ENCODE measurements at regions not wholly inside any gene's neighbourhood (a gene's known extent, or its start where the extent isn't known, plus 50 kb on each side); places are given as distances from the start of the nearest gene placed in this dataset.
"Not testable (repeated sequence)": the region's sequence is repeated elsewhere in the genome, so short reads cannot be mapped to it uniquely, and the experiment has no call there.

GRCh38 chr2:224223851-224224555, 177.9 kb downstream of the FAM124B start:
- no peak overlapping the region for H3K9ac ChIP-seq (ENCODE audit: low read length)
- H3K4me3 ChIP-seq (ENCODE audit: low read depth, low read length): no peak overlapping the region
- H3K27me3 ChIP-seq (ENCODE audit: control insufficient read depth, insufficient read depth, low read length): no peaks in the 10 kb centered on the region
- H3K27ac ChIP-seq (ENCODE audit: low read depth, low read length): peak overlapping the region; percentile 46; the same call in 1 of the 2 replicates
- peaks cover 1% of the 10 kb centered on the region; the same call in 1 of the 2 replicates for H3K9me3 ChIP-seq (ENCODE audit: control insufficient read depth, insufficient read depth, low read depth, low read length)
- no peaks in the 10 kb centered on the region; the same call in 1 of the 2 replicates for H3K36me3 ChIP-seq (ENCODE audit: control insufficient read depth, insufficient read depth, low read length)
- peaks cover 28% of the 10 kb centered on the region for H3K4me1 ChIP-seq (ENCODE audit: control insufficient read depth, insufficient read depth, low read length)

- Histone ChIP-seq H3K4me3 (ENCODE audit: low read depth, low read length) (no peak overlapping the region), H3K4me1 (ENCODE audit: control insufficient read depth, insufficient read depth, low read length) (peaks cover 28% of the 10 kb centered on the region), H3K27me3 (ENCODE audit: control insufficient read depth, insufficient read depth, low read length) (no peaks in the 10 kb centered on the region), H3K27ac (ENCODE audit: low read depth, low read length) (peak overlapping the region; percentile 68; the same call in 1 of the 2 replicates), H3K9ac (ENCODE audit: low read length) (no peak overlapping the region), H3K36me3 (ENCODE audit: control insufficient read depth, insufficient read depth, low read length) (no peaks in the 10 kb centered on the region; the same call in 1 of the 2 replicates), H3K9me3 (ENCODE audit: control insufficient read depth, insufficient read depth, low read depth, low read length) (peaks cover 2% of the 10 kb centered on the region; the same call in 1 of the 2 replicates)
These were observed 178.9 kb downstream of the FAM124B start for GRCh38 chr2:224222974-224223373.

- Histone ChIP-seq H3K27me3 (ENCODE audit: control insufficient read depth, insufficient read depth, low read length) (no peaks in the 10 kb centered on the region), H3K9me3 (ENCODE audit: control insufficient read depth, insufficient read depth, low read depth, low read length) (peaks cover 4% of the 10 kb centered on the region; the same call in 1 of the 2 replicates), H3K9ac (ENCODE audit: low read length) (peak overlapping the region; percentile 24), H3K4me1 (ENCODE audit: control insufficient read depth, insufficient read depth, low read length) (peaks cover 32% of the 10 kb centered on the region), H3K4me3 (ENCODE audit: low read depth, low read length) (no peak overlapping the region), H3K27ac (ENCODE audit: low read depth, low read length) (peak overlapping the region; percentile 68; the same call in 1 of the 2 replicates), H3K36me3 (ENCODE audit: control insufficient read depth, insufficient read depth, low read length) (no peaks in the 10 kb centered on the region; the same call in 1 of the 2 replicates)
These were observed 179.6 kb downstream of the FAM124B start for GRCh38 chr2:224222291-224222690.

GRCh38 chr2:224221455-224221913, 180.4 kb downstream of the FAM124B start:
- peak overlapping the region; percentile 68; the same call in 1 of the 2 replicates for H3K27ac ChIP-seq (ENCODE audit: low read depth, low read length)
- peaks cover 34% of the 10 kb centered on the region for H3K4me1 ChIP-seq (ENCODE audit: control insufficient read depth, insufficient read depth, low read length)
- H3K9ac ChIP-seq (ENCODE audit: low read length): peak overlapping the region; percentile 70
- H3K36me3 ChIP-seq (ENCODE audit: control insufficient read depth, insufficient read depth, low read length): no peaks in the 10 kb centered on the region; the same call in 1 of the 2 replicates
- peaks cover 5% of the 10 kb centered on the region; the same call in 1 of the 2 replicates for H3K9me3 ChIP-seq (ENCODE audit: control insufficient read depth, insufficient read depth, low read depth, low read length)
- H3K27me3 ChIP-seq (ENCODE audit: control insufficient read depth, insufficient read depth, low read length): no peaks in the 10 kb centered on the region
- H3K4me3 ChIP-seq (ENCODE audit: low read depth, low read length): no peak overlapping the region

GRCh38 chr2:224220586-224221255, 181.2 kb downstream of the FAM124B start:
- Histone ChIP-seq H3K36me3 (ENCODE audit: control insufficient read depth, insufficient read depth, low read length) (no peaks in the 10 kb centered on the region; the same call in 1 of the 2 replicates), H3K27ac (ENCODE audit: low read depth, low read length) (peak overlapping the region; percentile 68; the same call in 1 of the 2 replicates), H3K4me1 (ENCODE audit: control insufficient read depth, insufficient read depth, low read length) (peaks cover 39% of the 10 kb centered on the region), H3K9ac (ENCODE audit: low read length) (peak overlapping the region; percentile 70), H3K4me3 (ENCODE audit: low read depth, low read length) (no peak overlapping the region), H3K9me3 (ENCODE audit: control insufficient read depth, insufficient read depth, low read depth, low read length) (peaks cover 5% of the 10 kb centered on the region; the same call in 1 of the 2 replicates), H3K27me3 (ENCODE audit: control insufficient read depth, insufficient read depth, low read length) (no peaks in the 10 kb centered on the region)

- H3K27me3 ChIP-seq (ENCODE audit: control insufficient read depth, insufficient read depth, low read length): no peaks in the 10 kb centered on the region
These were observed 180.7 kb upstream of the SERPINE2 start for GRCh38 chr2:224219781-224220180.

GRCh38 chr2:224217962-224218347, 178.9 kb upstream of the SERPINE2 start:
- H3K9ac ChIP-seq (ENCODE audit: low read length): peak overlapping the region; percentile 29
- H3K27ac ChIP-seq (ENCODE audit: low read depth, low read length): no peak overlapping the region; the same call in 1 of the 2 replicates

More at GRCh38 chr2:224219781-224220180, 180.7 kb upstream of the SERPINE2 start:
- Histone ChIP-seq H3K4me3 (ENCODE audit: low read depth, low read length) (no peak overlapping the region), H3K9me3 (ENCODE audit: control insufficient read depth, insufficient read depth, low read depth, low read length) (peaks cover 5% of the 10 kb centered on the region; the same call in 1 of the 2 replicates), H3K9ac (ENCODE audit: low read length) (no peak overlapping the region), H3K4me1 (ENCODE audit: control insufficient read depth, insufficient read depth, low read length) (peaks cover 48% of the 10 kb centered on the region), H3K36me3 (ENCODE audit: control insufficient read depth, insufficient read depth, low read length) (no peaks in the 10 kb centered on the region; the same call in 1 of the 2 replicates), H3K27ac (ENCODE audit: low read depth, low read length) (peak overlapping the region; percentile 68; the same call in 1 of the 2 replicates)

GRCh38 chr2:224217233-224217961, 178.3 kb upstream of the SERPINE2 start:
- H3K4me3 ChIP-seq (ENCODE audit: low read depth, low read length): peak overlapping the region; percentile 0; the same call in 1 of the 2 replicates
- peaks cover 5% of the 10 kb centered on the region; the same call in 1 of the 2 replicates for H3K9me3 ChIP-seq (ENCODE audit: control insufficient read depth, insufficient read depth, low read depth, low read length)
- no peaks in the 10 kb centered on the region for H3K27me3 ChIP-seq (ENCODE audit: control insufficient read depth, insufficient read depth, low read length)
- no peak overlapping the region; the same call in 1 of the 2 replicates for H3K27ac ChIP-seq (ENCODE audit: low read depth, low read length)
- peak overlapping the region; percentile 29 for H3K9ac ChIP-seq (ENCODE audit: low read length)
- H3K4me1 ChIP-seq (ENCODE audit: control insufficient read depth, insufficient read depth, low read length): peaks cover 47% of the 10 kb centered on the region
- H3K36me3 ChIP-seq (ENCODE audit: control insufficient read depth, insufficient read depth, low read length): no peaks in the 10 kb centered on the region; the same call in 1 of the 2 replicates

More at GRCh38 chr2:224217962-224218347, 178.9 kb upstream of the SERPINE2 start:
- no peak overlapping the region for H3K4me3 ChIP-seq (ENCODE audit: low read depth, low read length)
- H3K9me3 ChIP-seq (ENCODE audit: control insufficient read depth, insufficient read depth, low read depth, low read length): peaks cover 5% of the 10 kb centered on the region; the same call in 1 of the 2 replicates
- H3K36me3 ChIP-seq (ENCODE audit: control insufficient read depth, insufficient read depth, low read length): no peaks in the 10 kb centered on the region; the same call in 1 of the 2 replicates
- peaks cover 53% of the 10 kb centered on the region for H3K4me1 ChIP-seq (ENCODE audit: control insufficient read depth, insufficient read depth, low read length)
- no peaks in the 10 kb centered on the region for H3K27me3 ChIP-seq (ENCODE audit: control insufficient read depth, insufficient read depth, low read length)

GRCh38 chr2:224215611-224216010, 176.5 kb upstream of the SERPINE2 start:
- Histone ChIP-seq H3K27ac (ENCODE audit: low read depth, low read length) (peak overlapping the region; percentile 95; the same call in 1 of the 2 replicates), H3K4me3 (ENCODE audit: low read depth, low read length) (peak overlapping the region; percentile 12; the same call in 1 of the 2 replicates), H3K4me1 (ENCODE audit: control insufficient read depth, insufficient read depth, low read length) (peaks cover 45% of the 10 kb centered on the region), H3K9ac (ENCODE audit: low read length) (peak overlapping the region; percentile 79)
- H3K9me3 ChIP-seq (ENCODE audit: control insufficient read depth, insufficient read depth, low read depth, low read length); H3K27me3 ChIP-seq (ENCODE audit: control insufficient read depth, insufficient read depth, low read length); H3K36me3 ChIP-seq (ENCODE audit: control insufficient read depth, insufficient read depth, low read length): not testable (repeated sequence)

- peaks cover 47% of the 10 kb centered on the region for H3K4me1 ChIP-seq (ENCODE audit: control insufficient read depth, insufficient read depth, low read length)
These were observed 174.3 kb upstream of the SERPINE2 start for GRCh38 chr2:224213396-224213795.

More at GRCh38 chr2:224213396-224213795, 174.3 kb upstream of the SERPINE2 start:
- Histone ChIP-seq H3K9me3 (ENCODE audit: control insufficient read depth, insufficient read depth, low read depth, low read length) (peaks cover 3% of the 10 kb centered on the region; the same call in 1 of the 2 replicates), H3K4me3 (ENCODE audit: low read depth, low read length) (no peak overlapping the region; the same call in 1 of the 2 replicates), H3K36me3 (ENCODE audit: control insufficient read depth, insufficient read depth, low read length) (no peaks in the 10 kb centered on the region; the same call in 1 of the 2 replicates), H3K9ac (ENCODE audit: low read length) (peak overlapping the region; percentile 23), H3K27ac (ENCODE audit: low read depth, low read length) (no peak overlapping the region), H3K27me3 (ENCODE audit: control insufficient read depth, insufficient read depth, low read length) (no peaks in the 10 kb centered on the region)
